Inferior parietal cortex (tissue), 1 donor: ENCODE measurements at regions not wholly inside any gene's neighbourhood (a gene's known extent, or its start where the extent isn't known, plus 50 kb on each side); places are given as distances from the start of the nearest gene placed in this dataset.
"Not testable (repeated sequence)": the region's sequence is repeated elsewhere in the genome, so short reads cannot be mapped to it uniquely, and the experiment has no call there.

Experiments used
- DNase-seq: peaks from one replicate; pipeline ENCODE4 v3.0.0-alpha.2; 2016; ENCODE audit errors: extremely low spot score

- no peak for DNase-seq
Observed at GRCh38 chr2:176851889-176852483, 360.6 kb upstream of the HNRNPA3 start.

GRCh38 chr2:176852667-176853066, 359.9 kb upstream of the HNRNPA3 start:
- DNase-seq = no peak

DNA sequence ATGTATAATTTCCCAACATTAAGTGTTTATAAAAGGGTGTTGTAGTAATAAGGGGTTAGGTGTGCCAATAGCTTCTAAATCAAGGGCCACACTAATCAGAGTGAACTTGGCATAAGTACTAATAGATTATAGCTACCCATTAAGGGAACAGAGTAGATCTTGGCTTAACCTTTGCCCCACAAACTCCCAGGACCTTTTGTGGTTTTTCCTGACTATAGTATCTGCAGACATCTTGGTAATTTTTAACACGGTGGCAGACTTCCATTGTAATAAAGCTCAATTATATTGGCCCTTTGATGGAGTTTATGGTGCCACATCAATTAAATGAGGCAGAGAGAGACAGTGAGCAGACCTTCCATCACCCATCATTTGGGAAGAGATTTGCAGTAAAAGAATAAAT, 358.5 kb upstream of the HNRNPA3 start:
- no peak for DNase-seq

- no peak for DNase-seq
Observed at GRCh38 chr2:176854878-176855277, 357.7 kb upstream of the HNRNPA3 start.

DNA sequence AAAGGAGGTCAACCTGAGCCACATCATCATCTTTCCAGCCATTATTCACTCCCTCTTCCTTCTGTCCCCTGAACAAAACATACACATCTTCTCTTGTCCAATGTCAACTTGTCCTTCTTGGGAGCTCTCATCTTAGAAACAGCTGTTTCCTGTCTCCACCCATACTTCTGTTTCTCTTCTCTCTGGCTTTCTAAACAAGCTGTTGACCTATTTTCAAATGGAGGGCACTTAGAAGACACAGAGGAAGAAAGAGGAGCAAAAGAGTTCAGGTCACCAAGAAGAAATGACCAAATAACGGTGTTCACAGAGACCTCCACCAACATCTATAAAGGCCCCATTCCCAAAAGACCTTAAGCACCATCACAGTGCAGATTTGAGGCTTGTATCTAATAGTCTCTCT, 355.9 kb upstream of the HNRNPA3 start:
- no peak for DNase-seq

DNA sequence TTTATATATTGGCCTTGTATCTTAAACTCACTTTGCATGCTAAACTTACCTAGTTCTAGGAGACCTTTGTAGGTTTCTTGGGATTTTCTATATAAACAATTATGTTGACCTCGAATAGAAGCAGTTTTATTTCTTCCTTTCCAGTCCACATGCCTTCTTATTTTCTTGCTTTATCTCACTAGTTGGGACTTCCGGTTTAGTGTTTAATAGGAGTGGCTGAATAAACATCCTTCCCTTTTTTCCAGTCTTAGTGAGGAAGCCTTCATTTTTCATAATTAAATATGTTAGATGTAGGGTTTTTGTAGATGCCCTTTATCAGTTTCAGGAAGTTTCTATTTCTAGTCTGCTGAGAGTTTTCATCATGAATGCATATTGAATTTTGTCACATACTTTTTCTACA, 347.3 kb upstream of the HNRNPA3 start:
- DNase-seq = no peak

DNA sequence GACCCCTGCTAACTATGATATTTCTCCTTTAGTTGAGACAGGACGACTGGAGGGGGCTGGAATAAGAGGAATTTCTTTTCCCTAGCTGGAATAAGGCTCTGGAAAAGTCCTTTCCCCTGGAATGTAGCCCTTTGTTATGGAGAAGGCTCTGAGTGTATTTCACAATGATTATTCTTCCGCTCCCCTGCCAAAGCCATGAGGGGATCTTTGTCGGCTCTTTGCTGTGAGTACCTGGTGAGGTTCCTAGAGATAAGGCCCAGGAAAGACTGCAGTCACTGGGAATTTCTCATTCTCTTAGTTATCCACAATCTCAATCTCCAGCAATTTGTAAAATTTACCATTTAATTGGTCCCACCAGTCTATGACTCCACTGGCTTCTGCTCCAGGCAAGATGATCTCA, 340.2 kb upstream of the HNRNPA3 start:
- DNase-seq = no peak

DNA sequence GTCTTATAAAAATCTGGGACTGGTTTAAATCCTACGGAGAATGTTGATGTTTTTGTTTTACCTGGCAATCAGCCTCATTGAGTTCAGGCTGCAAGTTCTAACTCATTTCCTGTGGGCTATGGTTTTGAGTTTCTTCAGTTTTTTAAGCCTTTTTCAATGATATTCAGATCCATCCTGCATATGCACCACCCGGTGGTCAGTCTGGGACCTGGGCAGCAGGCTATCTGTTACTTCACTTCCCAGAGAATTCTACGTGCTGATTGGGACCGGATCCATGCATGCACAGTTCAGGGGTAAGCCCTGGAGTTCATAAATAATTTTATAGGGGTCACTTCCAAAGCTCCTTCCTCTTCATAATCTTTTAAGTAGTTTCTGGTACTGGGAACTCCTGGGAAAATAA, 339.2 kb upstream of the HNRNPA3 start:
- no peak for DNase-seq

GRCh38 chr2:176876493-176877103, 336.0 kb upstream of the HNRNPA3 start:
- no peak for DNase-seq

DNA sequence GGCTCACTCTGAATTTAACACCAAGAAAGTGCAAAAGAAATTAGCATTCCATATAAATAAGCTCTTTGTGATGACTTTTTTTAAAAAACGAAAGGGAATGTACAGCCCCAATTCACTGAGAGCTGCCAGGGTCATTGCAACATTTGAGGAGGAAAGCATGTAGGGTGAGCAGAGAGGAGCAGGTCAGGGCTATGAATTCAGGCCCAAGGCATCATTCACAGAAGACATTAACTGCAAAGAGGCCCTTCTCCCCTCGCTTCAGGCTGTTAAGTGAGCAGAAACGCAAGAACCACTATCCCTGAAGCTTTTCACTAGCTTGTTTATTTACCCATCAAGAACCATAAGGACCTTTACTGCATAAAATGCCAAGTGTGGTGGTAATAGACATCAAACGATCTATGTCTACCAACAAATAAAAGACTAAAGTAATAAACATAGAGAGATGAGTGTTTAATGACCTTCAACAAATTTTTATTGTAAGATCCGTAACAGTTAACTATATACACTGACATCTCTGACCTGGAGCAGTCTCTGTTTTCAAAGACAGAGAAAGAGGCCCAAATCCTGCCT, 333.1 kb upstream of the HNRNPA3 start:
- DNase-seq = no peak

GRCh38 chr2:176882045-176882444, 330.5 kb upstream of the HNRNPA3 start:
- DNase-seq = not testable (repeated sequence)

GRCh38 chr2:176885001-176885643, 327.5 kb upstream of the HNRNPA3 start:
- DNase-seq = no peak

- DNase-seq = no peak
Observed at GRCh38 chr2:176885661-176886060, 326.9 kb upstream of the HNRNPA3 start.

DNA sequence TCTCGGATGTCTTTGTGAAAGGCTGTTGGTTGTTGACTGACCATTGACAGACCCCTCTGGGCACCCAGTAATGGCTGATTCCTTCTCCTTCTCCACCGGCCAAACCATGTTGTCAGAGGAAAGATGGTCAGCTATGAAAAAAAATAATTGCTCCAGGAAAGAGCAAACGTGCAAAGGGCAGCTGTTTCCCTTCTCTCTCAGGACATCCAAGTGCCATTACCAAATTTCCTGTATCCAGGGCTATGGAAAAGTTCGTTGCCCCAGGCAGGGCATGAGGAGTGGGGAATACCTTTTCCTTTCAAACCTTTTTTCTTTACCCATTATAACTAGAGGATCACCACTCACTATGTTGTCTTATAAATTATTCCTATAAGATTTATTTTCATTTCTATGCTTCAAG, 321.5 kb upstream of the HNRNPA3 start:
- no peak for DNase-seq

GRCh38 chr2:176891857-176892256, 320.7 kb upstream of the HNRNPA3 start:
- DNase-seq = no peak

DNA sequence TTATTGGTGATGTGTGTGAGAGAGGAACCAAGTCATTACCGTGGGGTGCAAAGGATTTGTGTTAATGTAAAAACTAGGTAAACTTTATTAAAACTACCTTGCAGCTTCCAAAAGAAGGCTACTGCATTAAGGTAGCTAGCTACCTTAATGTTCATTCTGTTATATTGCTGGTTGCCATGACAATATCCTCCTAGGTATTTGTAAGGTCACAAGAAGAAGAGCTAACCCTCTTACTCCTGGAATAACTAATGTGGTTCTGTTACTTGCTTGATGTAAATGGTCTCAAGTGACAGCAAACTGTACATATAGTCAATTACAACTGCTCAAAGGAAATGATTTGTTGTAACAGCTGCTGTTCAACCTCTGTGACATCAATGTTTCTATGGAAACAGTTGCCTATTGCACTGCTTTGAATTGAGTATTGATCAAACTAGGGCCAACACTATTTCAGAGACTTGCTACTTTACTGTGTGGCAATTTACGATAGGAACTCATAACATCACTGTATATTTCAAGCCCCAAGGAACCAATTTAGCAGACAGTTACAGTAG, 319.8 kb upstream of the HNRNPA3 start:
- no peak for DNase-seq

GRCh38 chr2:176895158-176895557, 317.4 kb upstream of the HNRNPA3 start:
- DNase-seq = no peak

GRCh38 chr2:176902454-176902853, 310.1 kb upstream of the HNRNPA3 start:
- no peak for DNase-seq

DNA sequence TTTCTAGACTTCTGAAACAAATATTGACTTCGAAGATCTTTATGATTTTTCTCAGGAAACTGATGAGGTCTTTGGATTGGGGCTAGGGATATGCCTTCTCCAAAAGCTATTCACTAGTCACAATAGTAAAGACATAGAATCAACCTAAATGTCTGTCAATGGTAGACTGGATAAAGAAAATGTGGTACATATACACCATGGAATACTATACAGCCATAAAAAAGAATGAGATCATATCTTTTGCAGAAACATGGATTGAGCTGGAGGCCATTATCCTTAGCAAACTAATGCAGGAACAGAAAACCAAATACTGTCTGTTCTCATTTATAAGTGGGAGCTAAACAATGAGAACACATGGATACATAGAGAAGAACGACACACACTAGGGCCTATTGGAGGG, 308.5 kb upstream of the HNRNPA3 start:
- not testable (repeated sequence) for DNase-seq

DNA sequence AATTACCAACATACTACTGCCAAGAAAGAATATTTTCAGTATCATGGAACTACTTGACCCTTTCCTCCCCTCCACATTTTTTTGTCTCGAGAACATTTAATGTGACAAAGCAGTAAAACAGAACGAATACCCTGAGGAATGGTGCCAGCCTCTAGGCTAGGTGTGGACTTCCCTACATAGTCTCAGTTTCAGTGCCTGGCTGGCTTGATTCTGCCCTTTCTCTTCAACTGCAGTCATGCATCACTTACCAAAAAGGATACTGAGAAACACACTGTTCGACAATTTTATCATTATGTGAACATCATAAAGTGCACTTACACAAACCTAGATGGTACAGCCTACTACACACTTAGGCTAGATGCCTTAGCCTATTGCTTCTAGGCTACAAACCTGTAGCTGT, 305.3 kb upstream of the HNRNPA3 start:
- DNase-seq = no peak

- no peak for DNase-seq
Observed at GRCh38 chr2:176910828-176911227, 301.8 kb upstream of the HNRNPA3 start.

GRCh38 chr2:176913955-176914354, 298.6 kb upstream of the HNRNPA3 start:
- DNase-seq = no peak

DNA sequence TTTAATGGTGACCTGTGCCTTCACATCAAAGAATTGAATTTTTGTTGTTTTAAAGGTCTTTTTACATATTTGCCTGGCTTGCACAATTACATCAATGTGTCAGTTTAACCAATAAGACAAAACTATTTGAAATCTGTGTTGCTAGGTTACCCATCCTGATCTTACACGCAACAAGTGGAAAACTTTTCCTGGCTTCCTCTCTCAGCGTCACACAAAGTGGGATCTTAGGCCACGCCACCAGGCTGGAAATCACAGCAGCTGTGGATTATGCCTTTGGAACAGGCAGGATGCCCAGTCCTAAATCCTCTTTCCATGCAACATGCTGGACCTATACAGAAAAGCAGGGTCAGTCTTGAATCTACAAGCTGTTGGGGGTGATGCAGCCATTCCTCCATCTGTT, 298.2 kb upstream of the HNRNPA3 start:
- no peak for DNase-seq
